ENCODE measurements at regions not wholly inside any gene's neighbourhood (a gene's known extent, or its start where the extent isn't known, plus 50 kb on each side); places are given as distances from the start of the nearest gene placed in this dataset.
A peak's percentile ranks its signal among the peaks of the same experiment; 100 is the strongest.

DNA sequence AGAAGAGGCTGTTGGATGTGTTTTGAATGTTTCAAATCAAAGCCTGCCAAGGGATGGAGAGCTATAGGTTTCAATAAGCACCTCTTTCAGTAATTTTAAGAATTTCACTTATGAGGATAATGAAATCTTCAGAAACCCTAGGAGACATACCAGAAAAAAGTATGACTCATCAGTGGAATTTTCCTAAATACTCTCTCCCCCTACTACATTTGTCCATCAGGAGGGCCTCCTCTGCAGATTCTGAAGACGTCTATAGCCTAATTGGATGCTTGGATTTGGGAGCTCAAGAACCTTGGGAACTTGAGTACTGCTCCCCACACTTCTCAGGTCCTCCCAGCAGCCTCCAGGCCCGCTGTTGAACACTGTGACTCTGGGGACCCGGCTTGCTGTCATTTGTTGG, 374.3 kb downstream of the SLC4A3 start:
- no peaks in the 10 kb centered on the region for H3K4me1 Mint-ChIP-seq
- DNase-seq = no peak
- ATAC-seq (ENCODE audit: low read depth in 2 of 2) = no peak
- peaks cover 0 to 4% (median 2%) of the 10 kb centered on the region in 3 donors for H3K27me3 Mint-ChIP-seq
- peaks cover 0 to 7% (median 0%) of the 10 kb centered on the region in 7 donors for H3K9me3 Mint-ChIP-seq
- no peaks in the 10 kb centered on the region for H3K36me3 Mint-ChIP-seq
- H3K4me3 Mint-ChIP-seq = no peak overlapping the region
- H3K27ac Mint-ChIP-seq = no peak overlapping the region

DNA sequence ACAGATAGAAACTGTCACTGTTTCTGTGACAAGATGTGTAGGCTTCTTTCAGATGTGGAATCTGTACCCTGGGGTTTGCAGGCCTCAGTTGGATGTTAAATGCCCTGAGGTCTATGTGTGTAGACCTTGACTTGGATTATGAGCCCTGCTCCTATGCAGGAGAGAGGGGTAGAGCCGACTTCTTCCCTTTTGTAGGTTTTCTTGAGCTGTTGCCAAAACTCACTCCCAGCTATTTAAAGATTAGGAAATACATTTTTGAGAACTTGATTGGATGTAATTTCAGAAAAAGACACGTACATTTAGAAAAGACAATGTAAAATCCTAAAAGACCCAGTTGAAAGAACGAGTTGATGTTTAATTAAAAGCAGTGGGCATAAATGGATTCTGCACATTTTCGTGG, 374.8 kb downstream of the SLC4A3 start:
- DNase-seq = no peak
- H3K4me1 Mint-ChIP-seq = no peaks in the 10 kb centered on the region
- no peak overlapping the region for H3K4me3 Mint-ChIP-seq

DNA sequence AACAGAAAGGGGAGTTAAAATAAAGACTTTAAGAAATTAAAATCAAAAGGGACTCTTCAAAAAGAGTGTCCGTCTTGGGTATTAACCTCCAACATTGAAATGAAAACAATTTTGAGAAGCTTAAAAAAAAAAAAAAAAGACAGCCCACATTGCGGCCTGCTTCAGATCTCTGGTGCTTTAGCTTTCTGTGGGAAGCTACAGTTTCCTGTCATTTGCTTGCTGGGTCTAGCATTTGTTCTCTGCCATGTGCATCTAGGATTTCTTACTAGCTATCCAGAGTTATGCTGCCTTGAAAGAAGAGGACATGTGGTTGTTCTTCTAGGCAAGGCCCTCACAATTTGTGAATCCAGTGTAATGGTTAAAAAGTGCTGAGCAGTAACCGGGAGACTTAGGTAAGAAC, 375.3 kb downstream of the SLC4A3 start:
- peaks cover 0 to 10% (median under 1%) of the 10 kb centered on the region in 7 donors for H3K9me3 Mint-ChIP-seq
- no peaks in the 10 kb centered on the region for H3K36me3 Mint-ChIP-seq
- no peaks in the 10 kb centered on the region for H3K4me1 Mint-ChIP-seq
- no peak overlapping the region for H3K27ac Mint-ChIP-seq
- no peaks in the 10 kb centered on the region for H3K27me3 Mint-ChIP-seq
- no peak overlapping the region for H3K4me3 Mint-ChIP-seq
- ATAC-seq (ENCODE audit: low read depth in 2 of 2) (no peak), DNase-seq (no peak)

More for the DNA sequence above, 374.8 kb downstream of the SLC4A3 start:
- H3K36me3 Mint-ChIP-seq = no peaks in the 10 kb centered on the region
- no peak for ATAC-seq (ENCODE audit: low read depth in 2 of 2)
- no peak overlapping the region for H3K27ac Mint-ChIP-seq
- peaks cover 0 to 8% (median 0%) of the 10 kb centered on the region in 7 donors for H3K9me3 Mint-ChIP-seq
- peaks cover 0 to 2% (median 0%) of the 10 kb centered on the region in 3 donors for H3K27me3 Mint-ChIP-seq

DNA sequence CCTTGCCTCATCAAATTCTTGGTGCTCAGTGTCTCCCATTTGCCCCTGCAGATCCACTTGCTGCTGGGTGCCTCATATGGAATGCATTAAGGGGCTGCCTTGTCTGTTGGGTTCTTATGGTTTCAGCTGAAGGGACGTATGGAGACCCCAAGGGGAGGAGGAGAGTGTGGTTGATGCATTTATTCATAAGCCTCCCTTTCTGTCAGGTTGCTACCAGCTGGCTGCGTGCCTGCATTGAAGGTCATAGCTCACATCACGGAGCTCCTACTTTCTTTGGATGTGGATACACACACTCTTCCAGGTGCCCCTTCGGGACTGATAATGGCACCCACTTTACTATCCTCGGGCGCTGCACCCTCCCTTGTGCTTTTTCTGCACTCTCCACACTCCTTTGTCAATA, 377.9 kb downstream of the SLC4A3 start:
- ATAC-seq (ENCODE audit: low read depth in 2 of 2) = no peak
- no peaks in the 10 kb centered on the region for H3K4me1 Mint-ChIP-seq
- no peaks in the 10 kb centered on the region for H3K27me3 Mint-ChIP-seq
- no peak overlapping the region for H3K4me3 Mint-ChIP-seq
- DNase-seq = no peak
- no peak overlapping the region for H3K27ac Mint-ChIP-seq
- H3K9me3 Mint-ChIP-seq = peaks cover 0 to 14% (median 2%) of the 10 kb centered on the region in 7 donors
- H3K36me3 Mint-ChIP-seq = no peaks in the 10 kb centered on the region

DNA sequence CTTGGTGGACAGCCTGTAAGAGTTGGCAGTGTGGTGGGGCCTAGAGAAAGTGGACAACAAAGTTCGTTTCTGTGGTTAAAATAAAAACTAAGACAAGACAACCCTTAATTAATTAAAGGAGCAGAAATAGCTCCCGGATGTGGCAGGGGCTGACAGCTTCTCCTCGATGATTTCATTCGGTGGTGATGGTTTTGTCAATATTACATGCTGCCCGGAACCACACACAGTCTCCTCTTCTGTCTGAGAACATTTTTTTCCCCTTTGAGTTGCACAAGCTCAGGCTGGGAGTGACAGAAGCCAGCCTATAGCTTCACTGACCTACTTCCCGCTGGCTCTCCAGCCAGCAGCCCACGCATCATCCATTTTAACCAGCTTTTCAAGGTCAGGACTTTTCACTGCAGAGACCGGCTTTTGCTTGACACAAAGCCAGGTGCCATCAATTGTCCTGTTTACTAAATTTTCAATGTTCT, 378.8 kb downstream of the SLC4A3 start:
- no peaks in the 10 kb centered on the region for H3K4me1 Mint-ChIP-seq
- ATAC-seq (ENCODE audit: low read depth in 2 of 2) = no peak

DNA sequence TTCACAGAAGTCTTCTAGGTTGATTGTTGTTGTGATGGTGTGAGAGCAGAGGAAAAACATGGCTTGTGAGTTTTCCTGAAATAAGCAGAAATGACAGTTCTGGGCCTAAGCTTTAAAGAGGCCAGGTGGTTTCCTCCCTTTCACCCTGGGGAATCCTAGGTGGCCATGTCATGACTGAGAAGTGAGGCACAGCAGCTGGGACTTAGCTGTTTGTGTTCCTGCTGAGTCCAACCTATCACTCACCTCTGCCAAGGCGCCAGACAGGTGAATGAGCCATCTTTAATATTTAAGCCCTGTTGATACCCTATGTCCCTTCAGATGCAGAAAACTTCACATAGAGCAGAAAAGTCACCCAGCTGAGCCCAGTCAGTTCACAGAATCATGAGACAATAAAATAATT, 384.4 kb downstream of the SLC4A3 start:
- H3K9me3 Mint-ChIP-seq = peaks cover 3 to 13% (median 7%) of the 10 kb centered on the region in 7 donors
- no peaks in the 10 kb centered on the region for H3K36me3 Mint-ChIP-seq
- no peaks in the 10 kb centered on the region for H3K4me1 Mint-ChIP-seq
- no peak overlapping the region for H3K4me3 Mint-ChIP-seq
- H3K27ac Mint-ChIP-seq = no peak overlapping the region
- H3K27me3 Mint-ChIP-seq = no peaks in the 10 kb centered on the region
- DNase-seq (no peak), ATAC-seq (ENCODE audit: low read depth in 2 of 2) (no peak)

More for the DNA sequence above, 378.8 kb downstream of the SLC4A3 start:
- DNase-seq = no peak
- peak overlapping the region in 1 of 6 donors; percentile 11 for H3K27ac Mint-ChIP-seq
- H3K9me3 Mint-ChIP-seq = peaks cover 0 to 14% (median 2%) of the 10 kb centered on the region in 7 donors
- H3K4me3 Mint-ChIP-seq = no peak overlapping the region
- no peaks in the 10 kb centered on the region for H3K27me3 Mint-ChIP-seq
- H3K36me3 Mint-ChIP-seq = no peaks in the 10 kb centered on the region

DNA sequence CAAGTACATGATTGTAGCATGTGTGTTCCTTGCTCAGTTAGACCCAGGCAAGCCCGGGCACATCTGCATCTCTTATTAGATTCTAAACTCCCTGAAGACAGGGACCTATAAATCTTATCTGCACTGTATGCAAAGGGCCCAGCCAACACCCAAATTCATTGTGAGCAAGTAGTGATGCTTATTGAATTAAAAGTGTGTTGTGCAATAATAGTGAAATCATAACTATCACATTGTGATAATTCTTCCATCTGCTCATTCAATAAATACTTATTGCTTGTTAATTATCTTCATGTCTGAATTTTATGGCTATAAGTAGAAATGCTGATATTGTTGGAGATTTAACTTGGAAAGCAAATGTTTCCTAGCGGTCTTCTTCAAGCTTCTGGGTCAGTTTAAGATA, 387.5 kb downstream of the SLC4A3 start:
- Mint-ChIP-seq H3K9me3 (peaks cover 3 to 13% (median 7%) of the 10 kb centered on the region in 7 donors), H3K36me3 (no peaks in the 10 kb centered on the region), H3K4me3 (no peak overlapping the region), H3K27me3 (no peaks in the 10 kb centered on the region), H3K4me1 (no peaks in the 10 kb centered on the region), H3K27ac (no peak overlapping the region)
- DNase-seq = no peak
- no peak for ATAC-seq (ENCODE audit: low read depth in 2 of 2)

DNA sequence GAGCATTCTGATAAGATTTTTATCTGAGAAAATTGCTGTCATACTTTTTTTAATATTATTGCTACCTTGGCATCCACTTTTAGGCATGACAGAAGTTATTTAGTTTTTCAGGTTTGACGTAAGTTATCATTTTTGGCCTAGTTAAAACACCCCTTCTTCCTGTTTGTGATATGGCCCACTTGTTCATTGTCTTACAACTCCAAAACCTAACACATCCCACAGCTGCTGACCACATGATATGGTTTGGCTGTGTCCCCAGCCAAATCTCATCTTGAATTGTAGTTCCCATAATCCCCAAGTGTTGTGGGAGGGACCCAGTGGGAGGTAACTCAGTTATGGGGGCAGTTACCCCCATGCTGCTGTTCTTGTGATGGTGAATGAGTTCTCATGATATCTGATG, 388.1 kb downstream of the SLC4A3 start:
- Mint-ChIP-seq H3K27me3 (no peaks in the 10 kb centered on the region), H3K4me1 (no peaks in the 10 kb centered on the region), H3K9me3 (peaks cover 3 to 13% (median 7%) of the 10 kb centered on the region in 7 donors), H3K27ac (no peak overlapping the region), H3K4me3 (no peak overlapping the region), H3K36me3 (no peaks in the 10 kb centered on the region)
- DNase-seq (no peak), ATAC-seq (ENCODE audit: low read depth in 2 of 2) (no peak)

DNA sequence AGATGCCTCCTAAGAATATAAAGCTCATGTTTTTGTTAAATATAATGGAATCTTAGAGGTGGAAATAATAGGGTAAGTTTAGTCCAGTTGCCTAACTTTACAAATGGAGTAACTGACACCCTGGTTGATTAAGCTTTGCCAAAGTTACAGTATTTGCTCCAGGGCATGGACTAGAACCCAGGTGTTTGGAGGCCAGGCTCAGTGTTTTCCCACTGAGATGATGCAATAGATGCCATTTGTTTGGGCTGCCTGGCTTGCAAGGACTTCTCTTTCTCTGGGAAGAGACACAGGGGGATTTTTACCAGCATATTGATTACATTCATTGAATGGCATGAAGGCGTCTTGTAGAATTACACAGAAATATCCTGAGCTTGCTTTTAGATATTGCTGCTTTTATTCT, 397.8 kb downstream of the SLC4A3 start:
- Mint-ChIP-seq H3K4me3 (no peak overlapping the region), H3K4me1 (no peaks in the 10 kb centered on the region), H3K36me3 (no peaks in the 10 kb centered on the region)

DNA sequence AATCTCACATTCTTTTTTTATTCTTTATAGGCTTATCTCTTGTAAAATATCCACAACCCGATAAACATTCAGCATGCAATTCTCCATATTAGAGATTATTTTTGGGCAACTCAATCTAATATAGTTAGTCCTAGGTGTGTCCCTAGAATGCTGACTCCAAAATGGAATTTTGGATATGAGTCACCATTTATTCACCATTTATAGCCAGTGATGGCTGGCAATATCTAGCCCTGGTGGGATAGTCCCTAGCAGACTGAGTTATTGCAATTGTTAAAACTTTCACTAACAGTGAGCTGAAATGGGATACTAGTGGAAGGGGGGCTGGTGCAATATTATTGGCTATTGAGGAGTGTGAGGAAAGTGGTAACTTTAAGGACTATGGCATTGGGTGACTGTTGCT, 401.6 kb downstream of the SLC4A3 start:
- Mint-ChIP-seq H3K9me3 (peaks cover 0 to 6% (median 0%) of the 10 kb centered on the region in 7 donors), H3K27ac (no peak overlapping the region), H3K36me3 (no peaks in the 10 kb centered on the region), H3K27me3 (no peaks in the 10 kb centered on the region), H3K4me3 (no peak overlapping the region), H3K4me1 (no peaks in the 10 kb centered on the region)
- DNase-seq (no peak), ATAC-seq (ENCODE audit: low read depth in 2 of 2) (no peak)

More for the DNA sequence above, 397.8 kb downstream of the SLC4A3 start:
- ATAC-seq (ENCODE audit: low read depth in 2 of 2) (no peak), DNase-seq (no peak)
- H3K27ac Mint-ChIP-seq = no peak overlapping the region
- peaks cover 0 to 9% (median 0%) of the 10 kb centered on the region in 7 donors for H3K9me3 Mint-ChIP-seq
- no peaks in the 10 kb centered on the region for H3K27me3 Mint-ChIP-seq

DNA sequence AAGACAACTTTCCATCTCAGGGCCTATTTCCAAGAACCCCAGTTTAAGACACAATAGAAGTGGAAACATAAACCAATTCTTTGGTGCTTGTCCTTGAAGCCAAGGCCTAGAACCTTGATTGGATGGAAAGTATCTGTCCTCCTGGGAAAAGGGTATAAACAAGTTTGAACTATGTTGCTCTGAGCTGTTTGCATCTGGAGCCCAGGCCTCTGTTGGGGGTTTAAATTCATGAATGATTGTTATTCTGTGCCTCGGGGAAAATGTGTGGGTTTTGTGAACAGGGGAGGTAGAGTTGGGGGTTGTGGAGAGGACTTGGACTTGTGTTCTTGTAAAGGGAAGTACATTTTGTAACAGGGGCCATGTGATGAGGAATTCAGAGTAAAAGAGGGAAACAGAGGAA, 406.1 kb downstream of the SLC4A3 start:
- peaks cover 0 to 6% (median 0%) of the 10 kb centered on the region in 7 donors for H3K9me3 Mint-ChIP-seq
- H3K4me3 Mint-ChIP-seq = no peak overlapping the region
- DNase-seq (no peak), ATAC-seq (ENCODE audit: low read depth in 2 of 2) (no peak)
- no peak overlapping the region for H3K27ac Mint-ChIP-seq
- H3K4me1 Mint-ChIP-seq = no peaks in the 10 kb centered on the region
- H3K27me3 Mint-ChIP-seq = no peaks in the 10 kb centered on the region
- H3K36me3 Mint-ChIP-seq = no peaks in the 10 kb centered on the region

DNA sequence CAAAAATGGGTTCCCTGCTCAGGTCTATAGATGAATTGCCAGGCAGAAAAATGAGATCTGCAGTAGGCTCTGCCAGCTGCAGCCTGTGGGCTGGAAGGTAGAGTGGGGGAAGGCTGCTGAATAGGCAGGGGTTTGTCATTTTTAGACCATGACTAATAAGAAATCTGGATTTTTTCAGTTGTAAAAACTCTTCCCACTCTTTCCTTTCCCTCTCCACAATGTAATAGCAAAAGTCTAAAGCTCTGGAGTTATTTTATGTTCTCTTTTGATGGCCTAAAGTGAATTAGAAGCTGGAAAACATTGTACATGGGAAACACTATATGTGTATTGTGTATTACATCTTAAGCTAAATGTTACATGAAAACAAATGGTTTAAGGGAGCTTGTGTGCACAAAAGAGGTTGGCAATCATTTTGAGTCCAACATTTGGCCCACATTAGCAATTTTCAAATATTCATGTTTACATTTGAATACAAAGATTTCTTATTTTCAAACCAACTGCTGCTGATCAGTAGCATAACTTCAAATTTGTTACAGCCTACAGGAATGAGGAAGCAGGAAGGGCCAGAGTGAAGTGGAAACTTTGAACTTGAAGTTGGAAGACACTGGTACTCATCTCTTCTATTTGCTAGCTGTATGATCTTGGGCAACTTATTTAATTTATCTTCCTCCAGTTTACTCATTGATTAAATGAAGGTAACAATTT, 407.1 kb downstream of the SLC4A3 start:
- Mint-ChIP-seq H3K27ac (no peak overlapping the region), H3K9me3 (peaks cover 0 to 3% (median 0%) of the 10 kb centered on the region in 7 donors), H3K27me3 (no peaks in the 10 kb centered on the region), H3K36me3 (no peaks in the 10 kb centered on the region), H3K4me3 (no peak overlapping the region), H3K4me1 (no peaks in the 10 kb centered on the region)
- ATAC-seq (ENCODE audit: low read depth in 2 of 2) = no peak
- no peak for DNase-seq

DNA sequence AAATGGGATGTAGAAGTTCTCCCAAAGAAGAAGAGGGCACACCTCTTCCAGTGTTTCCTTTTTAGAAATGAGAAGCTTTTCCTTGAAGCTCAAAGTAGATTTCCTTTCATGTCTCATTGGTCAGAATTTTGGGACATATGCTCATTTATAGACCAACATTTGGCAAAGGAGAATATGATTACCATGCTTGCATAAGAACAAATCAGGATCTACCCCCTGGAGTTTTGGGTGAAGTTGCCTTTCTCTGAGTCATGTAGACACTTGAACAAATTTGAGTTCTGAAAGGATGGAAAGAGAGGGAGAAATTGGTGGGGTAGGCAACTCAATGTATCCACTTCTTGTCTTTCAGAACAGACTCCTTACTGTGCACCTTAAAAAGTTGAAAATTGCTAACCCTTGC, 409.0 kb downstream of the SLC4A3 start:
- Mint-ChIP-seq H3K4me3 (no peak overlapping the region), H3K9me3 (peaks cover 0 to 3% (median 0%) of the 10 kb centered on the region in 7 donors), H3K4me1 (no peaks in the 10 kb centered on the region), H3K36me3 (no peaks in the 10 kb centered on the region), H3K27ac (no peak overlapping the region), H3K27me3 (no peaks in the 10 kb centered on the region)
- DNase-seq (no peak), ATAC-seq (ENCODE audit: low read depth in 2 of 2) (no peak)

DNA sequence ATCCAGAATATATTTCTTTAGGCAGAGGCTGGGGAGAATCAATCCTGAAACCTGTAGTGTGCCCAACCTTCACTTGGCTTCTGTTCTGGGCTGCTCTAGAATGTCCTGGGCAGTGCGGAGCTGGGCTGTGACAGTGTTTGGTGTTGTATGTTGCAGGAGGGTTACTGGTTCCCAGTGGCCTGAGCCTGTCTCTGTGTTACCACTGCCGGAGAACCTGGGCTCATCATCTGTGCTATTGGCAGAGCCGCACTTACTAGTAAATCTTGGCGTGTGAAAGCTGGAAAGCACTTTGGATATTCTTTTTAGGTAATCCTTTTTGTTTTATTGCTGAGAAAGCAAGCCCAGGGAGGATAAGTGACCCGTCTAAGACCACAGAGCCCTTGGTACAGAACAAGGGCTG, 412.9 kb downstream of the SLC4A3 start:
- Mint-ChIP-seq H3K9me3 (peaks cover 0 to 2% (median 0%) of the 10 kb centered on the region in 7 donors), H3K4me1 (no peaks in the 10 kb centered on the region), H3K4me3 (no peak overlapping the region), H3K27ac (no peak overlapping the region), H3K36me3 (no peaks in the 10 kb centered on the region), H3K27me3 (peaks cover 0 to 5% (median 0%) of the 10 kb centered on the region in 3 donors)
- ATAC-seq (ENCODE audit: low read depth in 2 of 2) (no peak), DNase-seq (no peak)

All from naive B cell (primary cell).